ENCODE measurements at regions not wholly inside any gene's neighbourhood (a gene's known extent, or its start where the extent isn't known, plus 50 kb on each side); places are given as distances from the start of the nearest gene placed in this dataset.
A peak's percentile ranks its signal among the peaks of the same experiment; 100 is the strongest.

- peak; percentile 16 for DNase-seq
These were observed 158.5 kb downstream of the CD83 start for GRCh38 chr6:14276071-14276470.

- no peak for DNase-seq
These were observed 159.3 kb downstream of the CD83 start for GRCh38 chr6:14276667-14277404.

- DNase-seq: no peak
These were observed 159.9 kb downstream of the CD83 start for GRCh38 chr6:14277405-14277930.

GRCh38 chr6:14278006-14278405 is 160.4 kb downstream of the CD83 start:
- DNase-seq: no peak

GRCh38 chr6:14278446-14278845 is 160.9 kb downstream of the CD83 start:
- DNase-seq: no peak

- no peak for DNase-seq
These were observed 162.5 kb downstream of the CD83 start for GRCh38 chr6:14280006-14280510.

- no peak for DNase-seq
These were observed 163.3 kb downstream of the CD83 start for GRCh38 chr6:14280766-14281293.

GRCh38 chr6:14281811-14282660 is 164.5 kb downstream of the CD83 start:
- no peak for DNase-seq

- no peak for DNase-seq
These were observed 165.4 kb downstream of the CD83 start for GRCh38 chr6:14282854-14283505.

- peak; percentile 47 for DNase-seq
These were observed 166.1 kb downstream of the CD83 start for GRCh38 chr6:14283600-14284235.

GRCh38 chr6:14284969-14285590 is 167.5 kb downstream of the CD83 start:
- no peak for DNase-seq

GRCh38 chr6:14286144-14286543 is 168.6 kb downstream of the CD83 start:
- no peak for DNase-seq

- DNase-seq: no peak
These were observed 169.3 kb downstream of the CD83 start for GRCh38 chr6:14286634-14287428.

- no peak for DNase-seq
These were observed 170.1 kb downstream of the CD83 start for GRCh38 chr6:14287707-14288106.

GRCh38 chr6:14288910-14289309 is 171.3 kb downstream of the CD83 start:
- no peak for DNase-seq

GRCh38 chr6:14290041-14290771 is 172.6 kb downstream of the CD83 start:
- DNase-seq: no peak

GRCh38 chr6:14290772-14291330 is 173.3 kb downstream of the CD83 start:
- no peak for DNase-seq

- no peak for DNase-seq
These were observed 173.8 kb downstream of the CD83 start for GRCh38 chr6:14291331-14291730.

GRCh38 chr6:14292119-14292518 is 174.5 kb downstream of the CD83 start:
- peak; percentile 98 for DNase-seq

Measured in NCI-H69 (cell line).